Type B pancreatic cell (in vitro differentiated cells): ENCODE measurements at regions not wholly inside any gene's neighbourhood (a gene's known extent, or its start where the extent isn't known, plus 50 kb on each side); places are given as distances from the start of the nearest gene placed in this dataset.
A peak's percentile ranks its signal among the peaks of the same experiment; 100 is the strongest.

Experiments
- DNase-seq: peaks from one replicate; pipeline ENCODE4 v3.0.0; 2021; ENCODE audit warnings: mixed read lengths; ENCODE audit not compliant: unreplicated experiment; ENCODE audit errors: extremely low spot score
- H3K27ac Mint-ChIP-seq: 2 replicates; pipeline ENCODE4 v1.8.0; 2021; ENCODE audit warnings: mild to moderate bottlenecking, mixed read lengths
- H3K27me3 Mint-ChIP-seq: 2 replicates; pipeline ENCODE4 v1.8.0; 2021; ENCODE audit warnings: mixed read lengths
- H3K36me3 Mint-ChIP-seq: 2 replicates; pipeline ENCODE4 v1.8.0; 2021; ENCODE audit warnings: mixed read lengths
- H3K4me1 Mint-ChIP-seq: one replicate; pipeline ENCODE4 v1.8.0; 2021; ENCODE audit warnings: mixed read lengths; ENCODE audit not compliant: unreplicated experiment
- H3K4me3 Mint-ChIP-seq: 2 replicates; pipeline ENCODE4 v1.8.0; 2021; ENCODE audit warnings: mild to moderate bottlenecking, mixed read lengths
- H3K9me3 Mint-ChIP-seq: 2 replicates; pipeline ENCODE4 v1.8.0; 2021; ENCODE audit warnings: mixed read lengths
- TF ChIP-seq, protein P1 (sequence below): fragments of 200-600 bp; sonication (generic); conservative IDR thresholded peaks from 2 replicates; pipeline ENCODE4 v1.5.0; 2021; ENCODE audit warnings: antibody characterized with exemption, mild to moderate bottlenecking

DNA sequence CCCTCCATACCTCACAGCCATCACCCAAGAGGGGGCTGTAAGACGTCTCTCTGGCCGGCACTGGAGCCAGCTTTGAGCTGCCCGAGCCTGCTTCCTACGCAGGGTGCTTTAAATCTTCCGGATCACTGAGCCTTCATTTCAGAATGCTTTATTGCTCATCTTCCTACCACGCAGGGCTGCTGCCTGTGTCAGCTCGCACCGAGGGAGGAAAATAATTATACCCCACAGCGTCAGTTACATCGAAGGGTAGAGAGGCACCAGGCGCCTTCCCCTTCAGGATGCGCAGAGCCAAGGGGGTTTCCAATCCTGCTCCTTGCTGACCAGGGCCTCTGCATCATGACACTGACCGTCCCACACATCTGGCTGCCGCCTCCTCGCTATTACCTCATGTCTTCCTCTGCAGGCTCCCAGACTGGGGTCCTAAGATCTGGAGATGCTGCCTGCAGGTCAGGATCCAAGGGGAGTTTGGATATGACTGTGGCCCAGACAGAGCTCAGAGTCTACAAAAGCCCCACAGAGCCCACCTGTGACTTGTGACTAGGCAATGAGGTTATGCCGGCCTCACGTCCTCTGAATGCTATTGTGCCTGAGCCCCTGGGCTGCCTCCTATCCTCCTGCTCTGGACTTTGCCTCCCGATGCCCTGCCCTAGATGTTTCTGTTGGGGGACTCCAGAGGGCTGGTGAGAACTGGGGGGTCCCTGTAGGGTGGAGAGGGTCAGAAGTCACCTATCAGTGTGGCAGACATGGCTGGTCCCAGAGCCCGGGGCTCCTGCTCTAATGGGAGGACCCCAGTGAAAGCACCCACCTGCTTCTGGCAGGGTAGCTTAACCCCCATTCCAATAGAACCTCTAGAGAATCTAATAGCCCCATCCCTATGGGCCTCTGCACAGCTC is 220.3 kb upstream of the RTL1 start:
- Mint-ChIP-seq H3K36me3 (no peaks in the 10 kb centered on the region), H3K27ac (no peak overlapping the region), H3K9me3 (peaks cover 6% of the 10 kb centered on the region), H3K4me3 (no peak overlapping the region), H3K27me3 (peaks cover 24% of the 10 kb centered on the region), H3K4me1 (peaks cover 18% of the 10 kb centered on the region)
- TF ChIP-seq, protein P1, sequence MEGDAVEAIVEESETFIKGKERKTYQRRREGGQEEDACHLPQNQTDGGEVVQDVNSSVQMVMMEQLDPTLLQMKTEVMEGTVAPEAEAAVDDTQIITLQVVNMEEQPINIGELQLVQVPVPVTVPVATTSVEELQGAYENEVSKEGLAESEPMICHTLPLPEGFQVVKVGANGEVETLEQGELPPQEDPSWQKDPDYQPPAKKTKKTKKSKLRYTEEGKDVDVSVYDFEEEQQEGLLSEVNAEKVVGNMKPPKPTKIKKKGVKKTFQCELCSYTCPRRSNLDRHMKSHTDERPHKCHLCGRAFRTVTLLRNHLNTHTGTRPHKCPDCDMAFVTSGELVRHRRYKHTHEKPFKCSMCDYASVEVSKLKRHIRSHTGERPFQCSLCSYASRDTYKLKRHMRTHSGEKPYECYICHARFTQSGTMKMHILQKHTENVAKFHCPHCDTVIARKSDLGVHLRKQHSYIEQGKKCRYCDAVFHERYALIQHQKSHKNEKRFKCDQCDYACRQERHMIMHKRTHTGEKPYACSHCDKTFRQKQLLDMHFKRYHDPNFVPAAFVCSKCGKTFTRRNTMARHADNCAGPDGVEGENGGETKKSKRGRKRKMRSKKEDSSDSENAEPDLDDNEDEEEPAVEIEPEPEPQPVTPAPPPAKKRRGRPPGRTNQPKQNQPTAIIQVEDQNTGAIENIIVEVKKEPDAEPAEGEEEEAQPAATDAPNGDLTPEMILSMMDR = no peak
- peak; percentile 52 for DNase-seq

DNA sequence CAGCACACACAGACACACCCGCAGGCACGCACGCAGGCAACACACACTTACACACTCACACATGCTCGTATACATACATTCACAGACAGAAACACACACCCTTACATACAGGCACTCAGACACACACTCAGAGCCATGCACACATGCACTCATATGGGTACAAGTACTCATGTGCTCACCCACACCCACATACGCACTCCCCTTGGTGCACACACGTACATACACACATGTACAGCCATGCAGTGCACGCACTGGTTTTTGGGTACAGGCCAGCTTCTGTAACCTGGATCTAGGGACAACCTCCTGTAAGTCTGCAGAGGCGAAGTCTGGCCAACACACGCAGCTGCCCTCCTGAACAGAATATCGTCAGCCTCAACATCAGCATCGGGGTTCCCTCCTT is 221.3 kb upstream of the RTL1 start:
- Mint-ChIP-seq H3K4me3 (no peak overlapping the region), H3K27ac (no peak overlapping the region), H3K9me3 (peaks cover 6% of the 10 kb centered on the region), H3K4me1 (peaks cover 20% of the 10 kb centered on the region), H3K27me3 (peaks cover 29% of the 10 kb centered on the region), H3K36me3 (no peaks in the 10 kb centered on the region)
- DNase-seq = no peak
- TF ChIP-seq, protein P1 = no peak

DNA sequence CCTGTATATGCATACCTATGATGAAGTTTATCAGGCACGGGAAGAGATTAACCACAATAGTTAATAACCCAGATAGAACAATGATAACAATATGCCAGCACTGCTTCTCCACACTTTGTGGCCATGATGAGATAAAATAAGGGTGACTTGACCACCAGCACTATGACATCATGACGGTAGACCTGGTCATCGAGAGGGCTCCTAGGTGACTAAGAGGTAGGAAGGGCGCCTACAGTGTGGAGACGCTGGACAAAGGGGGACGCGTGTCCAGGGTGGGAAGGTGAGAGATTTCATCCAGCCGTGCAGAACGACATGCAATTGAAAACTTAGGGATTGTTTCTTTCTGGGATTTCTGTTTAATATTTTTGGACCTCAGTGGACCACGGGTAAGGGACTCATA is 221.8 kb upstream of the RTL1 start:
- DNase-seq = no peak
- Mint-ChIP-seq H3K9me3 (peaks cover 6% of the 10 kb centered on the region), H3K27ac (no peak overlapping the region), H3K4me1 (peaks cover 22% of the 10 kb centered on the region), H3K36me3 (no peaks in the 10 kb centered on the region), H3K27me3 (peaks cover 34% of the 10 kb centered on the region), H3K4me3 (no peak overlapping the region)
- TF ChIP-seq, protein P1 = no peak

DNA sequence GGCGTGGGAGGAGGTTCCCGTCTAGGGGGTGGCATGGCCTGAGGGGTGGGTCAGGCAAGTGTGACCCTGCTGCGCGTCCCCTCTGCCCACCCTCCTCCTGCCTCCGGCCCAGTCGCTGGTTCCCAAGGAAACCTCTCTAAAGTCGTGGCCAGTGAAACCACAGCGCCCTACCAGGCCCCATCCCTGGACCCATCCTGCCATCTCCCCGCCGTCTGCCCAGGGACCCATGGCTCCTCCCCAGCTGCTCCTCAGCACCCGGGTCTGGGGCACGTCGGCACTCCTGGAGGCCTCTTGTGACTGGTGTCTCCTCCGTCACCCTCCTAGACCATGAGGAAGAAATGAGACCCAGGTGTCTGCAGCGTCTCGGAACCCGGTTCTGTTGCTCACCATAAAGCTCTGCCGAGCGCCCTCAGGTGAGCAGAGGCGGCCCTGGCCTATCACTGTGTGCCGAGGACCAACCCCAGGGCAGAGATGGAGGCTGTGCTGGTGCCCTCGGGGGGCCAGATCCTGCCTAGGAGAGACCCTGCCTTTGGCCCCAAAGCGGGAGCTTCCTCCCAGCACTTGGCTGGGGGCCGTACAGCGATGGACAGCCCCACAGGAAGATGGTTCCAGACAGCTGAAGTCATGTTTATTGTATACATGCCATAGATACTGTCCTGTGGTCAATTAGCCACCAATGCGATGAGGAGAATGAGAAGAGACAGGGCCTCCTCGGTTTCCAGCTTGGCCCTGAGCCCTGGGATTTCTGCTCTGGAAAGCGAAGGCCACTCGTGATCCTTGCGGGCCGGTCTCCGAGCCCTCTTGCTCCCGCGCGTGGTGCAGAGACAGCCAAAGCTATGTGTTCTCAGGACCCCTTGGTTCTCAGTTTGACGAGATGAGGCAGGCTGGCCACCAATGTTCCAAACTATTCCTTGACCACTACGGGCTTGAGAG is 222.5 kb upstream of the RTL1 start:
- peak; percentile 66 for DNase-seq
- TF ChIP-seq, protein P1 = no peak
- H3K27me3 Mint-ChIP-seq = peaks cover 38% of the 10 kb centered on the region
- no peak overlapping the region for H3K4me3 Mint-ChIP-seq
- no peak overlapping the region for H3K27ac Mint-ChIP-seq
- no peaks in the 10 kb centered on the region for H3K36me3 Mint-ChIP-seq
- H3K4me1 Mint-ChIP-seq = peaks cover 22% of the 10 kb centered on the region
- H3K9me3 Mint-ChIP-seq = peaks cover 6% of the 10 kb centered on the region

DNA sequence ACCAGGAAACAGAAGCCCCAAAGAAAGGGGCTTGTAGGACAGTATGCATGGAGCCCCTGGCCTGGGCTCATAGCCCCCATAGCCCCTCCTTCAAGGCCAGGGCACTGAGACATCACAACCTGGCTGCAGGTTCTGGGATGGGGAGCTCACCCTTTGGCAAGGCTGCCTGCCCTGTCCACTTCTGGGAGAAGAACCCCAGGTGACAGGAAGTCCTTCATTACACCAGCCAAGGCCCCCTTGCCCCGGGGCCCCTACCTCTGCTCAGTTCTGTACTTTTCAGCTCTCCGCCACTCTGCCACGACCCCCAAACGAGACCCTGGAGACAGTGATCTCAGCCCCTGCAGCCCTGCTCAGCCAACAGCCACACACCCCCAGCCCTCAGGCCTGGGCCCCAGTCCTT is 223.2 kb upstream of the RTL1 start:
- Mint-ChIP-seq H3K36me3 (no peaks in the 10 kb centered on the region), H3K4me1 (peaks cover 22% of the 10 kb centered on the region), H3K27me3 (peaks cover 43% of the 10 kb centered on the region), H3K27ac (no peak overlapping the region), H3K9me3 (peaks cover 6% of the 10 kb centered on the region), H3K4me3 (no peak overlapping the region)
- DNase-seq = peak; percentile 65
- TF ChIP-seq, protein P1 = no peak
